ENCODE measurements at regions not wholly inside any gene's neighbourhood (a gene's known extent, or its start where the extent isn't known, plus 50 kb on each side); places are given as distances from the start of the nearest gene placed in this dataset.

DNA sequence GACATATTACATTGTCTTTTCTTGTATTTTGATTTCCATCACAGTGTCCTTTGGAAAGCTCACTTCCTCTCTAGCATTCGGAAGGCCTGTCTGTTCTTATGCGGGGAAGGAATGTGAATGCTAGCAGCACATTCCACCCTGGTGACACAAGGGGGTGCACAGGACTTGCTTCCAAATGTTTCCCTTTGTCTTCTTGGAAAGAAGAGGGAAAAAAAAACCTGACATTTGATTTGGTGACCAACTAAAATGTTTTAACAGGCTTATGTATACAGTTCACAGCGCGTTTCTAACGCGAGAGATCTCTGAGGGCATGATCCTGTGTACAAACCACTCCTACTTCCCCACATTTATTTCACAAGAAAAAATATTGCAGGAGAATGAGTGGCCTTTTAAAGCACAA lies 107.6 kb upstream of the FXR1 start:
- POLR2A ChIA-PET, result no interaction called here

More for the DNA sequence above, 107.6 kb upstream of the FXR1 start:
- Histone ChIP-seq H2AFZ (ENCODE audit: low read depth, low read length) (peak overlapping the region; percentile 65), H3K4me1 (ENCODE audit: control insufficient read depth, extremely low read depth, insufficient read depth, low read length) (peaks cover 4% of the 10 kb centered on the region), H3K9ac (replicated peaks; ENCODE audit: extremely low read depth, insufficient read depth, low read length) (no peak overlapping the region), H3K4me2 (ENCODE audit: insufficient read depth, low read length) (no peak overlapping the region), H4K20me1 (replicated peaks; ENCODE audit: control insufficient read depth, extremely low read depth, insufficient read depth, low read length) (no peaks in the 10 kb centered on the region), H3K4me3 (replicated peaks in 1 of 3; ENCODE audit: insufficient read depth in 1 of 3, low read depth in 1 of 3, low read length in 3 of 3) (no peak overlapping the region), H3K9me3 (replicated peaks; ENCODE audit: control insufficient read depth, insufficient read depth, low read length) (no peaks in the 10 kb centered on the region), H3K27ac (ENCODE audit: insufficient read depth, low read depth, low read length) (no peak overlapping the region), H3K36me3 (ENCODE audit: control insufficient read depth in 2 of 2, extremely low read depth in 1 of 2, insufficient read depth in 2 of 2, low read length in 2 of 2) (no peaks in the 10 kb centered on the region), H3K79me2 (ENCODE audit: control insufficient read depth, insufficient read depth, low read length) (no peaks in the 10 kb centered on the region), H3K9me1 (replicated peaks; ENCODE audit: control insufficient read depth, extremely low read depth, insufficient read depth, low read length) (no peaks in the 10 kb centered on the region), H3K27me3 (ENCODE audit: control insufficient read depth in 2 of 2, insufficient read depth in 2 of 2, low read length in 2 of 2) (no peaks in the 10 kb centered on the region)
- CTCF ChIA-PET, result interaction anchor here (0.6 to 3.5 kb wide), 7 partner anchors 22 to 1879 kb away, joined by 3 to 30 read pairs (median 10); no protein-coding TSS in a partner anchor
- FAIRE-seq, result peak; percentile 82
- peak; percentile 70 for DNase-seq (ENCODE audit: low read depth, low spot score)
- dilution Hi-C loops (cut with MboI; ENCODE audit: extremely low pct_ligation_motif_present, low sequenced_read_pairs), result no loop called here
- no TSS peak for BruUV-seq (replicated peaks)
- intact Hi-C loops (cut with micrococcal nuclease), result loop anchor here (1.0 to 10.0 kb wide), 5 partner anchors 50 to 1877 kb away; no protein-coding TSS in a partner anchor
- TF ChIP-seq FOS (IDR thresholded peaks at IDR 0.05; ENCODE audit: borderline replicate concordance, insufficient read depth, low read length) (no peak), GATA2 (IDR thresholded peaks at IDR 0.05; ENCODE audit: insufficient read depth, insufficient read length, low read depth, low read length) (no peak), CTCF (IDR thresholded peaks at IDR 0.05; ENCODE audit: extremely low read depth in 1 of 2, insufficient read depth in 1 of 2, low read depth in 1 of 2, low read length in 2 of 2) (peak; percentile 33 to 39)

Measured in endothelial cell of umbilical vein (primary cell).